Colonic mucosa (tissue), 4 donors: ENCODE measurements at regions not wholly inside any gene's neighbourhood (a gene's known extent, or its start where the extent isn't known, plus 50 kb on each side); places are given as distances from the start of the nearest gene placed in this dataset.

Source experiments
- DNase-seq: peaks from one replicate; pipeline ENCODE4 v3.0.0-alpha.2; 2020
- H3K27ac ChIP-seq: fragments of 200-600 bp; one replicate; pipeline ENCODE4 v1.8.0; 2021
- H3K27me3 ChIP-seq: fragments of 200-600 bp; one replicate; pipeline ENCODE4 v1.8.0; 2021
- H3K36me3 ChIP-seq: fragments of 200-600 bp; one replicate; pipeline ENCODE4 v1.8.0; 2021
- H3K4me1 ChIP-seq: fragments of 200-600 bp; one replicate; pipeline ENCODE4 v1.8.0; 2021; ENCODE audit warnings: mild to moderate bottlenecking
- H3K4me3 ChIP-seq: fragments of 200-600 bp; one replicate; pipeline ENCODE4 v1.8.0; 2021
- H3K9ac ChIP-seq, 2 donors: one replicate each; pipeline ENCODE4 v1.7.0; 2013; ENCODE audit warnings: control low read depth in 2 of 2, low read depth in 2 of 2, low read length in 2 of 2
- H3K9me3 ChIP-seq: fragments of 200-600 bp; one replicate; pipeline ENCODE4 v1.8.0; 2021
- CTCF ChIP-seq: fragments of 200-600 bp; IDR thresholded peaks from one replicate; pipeline ENCODE4 v1.8.0; 2022; ENCODE audit warnings: antibody characterized with exemption, mild to moderate bottlenecking
- intact Hi-C: fragments of 100-400 bp; cut with DNase I; formaldehyde crosslinking; loops from one replicate; pipeline ENCODE4 v1.14.1; 2022
- donor health status: healthy.
- donor health status: DM: no; HTN: no; CAD: no.
- donor health status: DM: no; HTN: no; CAD: no.

GRCh38 chr5:27532305-27532704 lies 493.9 kb upstream of the CDH9 start:
- TF ChIP-seq CTCF = no peak
- intact Hi-C loops = no loop called here
- H3K4me1 ChIP-seq = no peaks in the 10 kb centered on the region
- no peak for DNase-seq
- no peaks in the 10 kb centered on the region for H3K36me3 ChIP-seq
- H3K27ac ChIP-seq = no peak overlapping the region
- no peaks in the 10 kb centered on the region for H3K9me3 ChIP-seq
- no peak overlapping the region for H3K4me3 ChIP-seq
- no peaks in the 10 kb centered on the region for H3K27me3 ChIP-seq
- H3K9ac ChIP-seq = no peak overlapping the region

DNA sequence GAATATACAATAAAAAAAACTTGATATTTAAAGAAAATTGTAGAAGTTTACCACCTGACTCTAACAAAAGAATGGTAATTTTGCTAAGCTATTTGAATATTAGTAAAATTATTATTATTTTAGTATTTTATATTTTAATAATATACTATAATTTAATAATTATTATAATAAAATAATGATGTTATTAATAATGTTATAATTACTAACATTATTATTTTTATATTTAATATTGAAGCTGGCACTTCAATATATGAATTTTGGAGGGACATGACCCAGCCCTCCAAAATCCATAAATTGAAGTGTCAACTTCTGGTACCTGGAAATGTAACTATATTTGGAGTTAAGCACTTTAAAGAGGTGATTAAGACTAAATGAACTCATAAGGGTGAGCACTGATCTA lies 486.1 kb upstream of the CDH9 start:
- Histone ChIP-seq H3K9me3 (no peaks in the 10 kb centered on the region), H3K9ac (no peak overlapping the region), H3K36me3 (no peaks in the 10 kb centered on the region), H3K27ac (no peak overlapping the region), H3K4me1 (no peaks in the 10 kb centered on the region), H3K27me3 (no peaks in the 10 kb centered on the region), H3K4me3 (no peak overlapping the region)
- intact Hi-C loops = no loop called here
- DNase-seq = no peak
- TF ChIP-seq CTCF = no peak

GRCh38 chr5:27523629-27524028 lies 485.2 kb upstream of the CDH9 start:
- Histone ChIP-seq H3K4me3 (no peak overlapping the region), H3K27ac (no peak overlapping the region), H3K4me1 (no peaks in the 10 kb centered on the region), H3K9me3 (no peaks in the 10 kb centered on the region), H3K27me3 (no peaks in the 10 kb centered on the region), H3K36me3 (no peaks in the 10 kb centered on the region), H3K9ac (no peak overlapping the region)
- intact Hi-C loops = no loop called here
- no peak for DNase-seq
- no peak for TF ChIP-seq CTCF

DNA sequence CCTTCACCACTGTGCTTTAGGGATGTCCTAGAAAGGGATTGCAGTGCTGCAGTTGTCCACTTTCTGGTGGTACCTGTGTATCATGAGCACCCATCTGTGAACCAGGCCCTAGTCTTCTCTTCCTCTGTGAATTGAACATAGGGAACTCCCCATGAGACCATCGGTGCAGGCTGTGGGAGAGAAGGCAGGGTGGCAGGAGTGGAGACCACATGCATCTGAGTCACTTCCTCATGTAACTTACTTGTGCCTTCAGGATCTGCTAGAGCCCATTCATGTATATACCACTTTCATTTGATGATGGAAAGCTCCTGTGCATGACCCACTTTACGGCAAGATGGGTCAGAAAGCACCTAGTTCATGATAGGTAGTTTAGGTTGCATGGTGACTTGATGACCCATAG lies 478.1 kb upstream of the CDH9 start:
- TF ChIP-seq CTCF = no peak
- Histone ChIP-seq H3K4me1 (no peaks in the 10 kb centered on the region), H3K27ac (no peak overlapping the region), H3K27me3 (no peaks in the 10 kb centered on the region), H3K4me3 (no peak overlapping the region), H3K9ac (no peak overlapping the region), H3K9me3 (no peaks in the 10 kb centered on the region), H3K36me3 (no peaks in the 10 kb centered on the region)
- DNase-seq = no peak
- intact Hi-C loops = no loop called here

DNA sequence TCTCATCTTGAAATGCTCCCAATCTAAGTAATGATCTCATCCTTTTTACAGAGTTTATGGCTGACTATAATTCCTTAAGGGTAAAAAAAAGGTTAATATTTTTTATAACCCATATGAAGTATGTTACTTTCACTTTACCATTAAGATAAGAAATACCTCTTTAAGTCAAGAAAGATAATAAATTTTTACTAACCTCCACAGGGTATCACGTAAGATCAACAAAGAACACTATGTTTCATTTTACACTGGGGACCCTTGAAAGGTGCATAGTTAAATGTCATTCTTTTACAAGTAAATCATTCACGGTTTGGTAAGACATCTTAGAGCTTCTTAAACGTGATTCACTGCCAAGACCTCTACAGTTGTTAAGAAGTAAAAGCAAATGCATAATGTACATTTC lies 472.7 kb upstream of the CDH9 start:
- no peak for DNase-seq
- Histone ChIP-seq H3K27ac (no peak overlapping the region), H3K36me3 (no peaks in the 10 kb centered on the region), H3K27me3 (no peaks in the 10 kb centered on the region), H3K9ac (no peak overlapping the region), H3K4me3 (no peak overlapping the region), H3K4me1 (no peaks in the 10 kb centered on the region), H3K9me3 (no peaks in the 10 kb centered on the region)
- no peak for TF ChIP-seq CTCF
- intact Hi-C loops = no loop called here

DNA sequence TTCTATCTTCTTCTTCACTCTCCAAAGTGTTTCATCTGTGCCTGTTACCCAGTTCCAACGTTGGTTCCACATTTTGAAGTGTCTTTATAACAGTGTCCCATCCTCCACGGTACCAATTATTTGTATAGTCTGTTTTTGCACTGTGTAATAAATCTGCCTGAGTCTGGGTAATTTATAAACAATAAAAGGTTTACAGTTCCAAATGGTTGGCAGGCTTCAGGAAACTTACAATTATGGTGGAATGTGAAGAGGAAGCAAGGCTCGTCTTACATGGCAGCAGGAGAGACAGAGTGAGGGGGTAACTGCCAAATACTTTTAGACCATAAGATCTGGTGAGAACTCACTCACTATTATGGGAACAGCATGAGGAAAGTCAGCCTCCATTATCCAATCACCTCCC lies 465.4 kb upstream of the CDH9 start:
- no peak for TF ChIP-seq CTCF
- intact Hi-C loops = no loop called here
- H3K9ac ChIP-seq = no peak overlapping the region
- no peak overlapping the region for H3K27ac ChIP-seq
- H3K27me3 ChIP-seq = no peaks in the 10 kb centered on the region
- no peaks in the 10 kb centered on the region for H3K4me1 ChIP-seq
- H3K4me3 ChIP-seq = no peak overlapping the region
- no peaks in the 10 kb centered on the region for H3K36me3 ChIP-seq
- H3K9me3 ChIP-seq = no peaks in the 10 kb centered on the region
- no peak for DNase-seq
